Mammary epithelial cell (primary cell): ENCODE measurements at regions not wholly inside any gene's neighbourhood (a gene's known extent, or its start where the extent isn't known, plus 50 kb on each side); places are given as distances from the start of the nearest gene placed in this dataset.

Experiments
- CTCF ChIP-seq, 2 donors: IDR thresholded peaks in 1 of 2; conservative IDR thresholded peaks in 1 of 2; 2 replicates each; pipeline ENCODE4 v1.5.1; 2011 to 2012; ENCODE audit warnings: inconsistent platforms in 2 of 2, low read length in 2 of 2, mild to moderate bottlenecking in 2 of 2, control low read depth in 1 of 2, low read depth in 1 of 2; ENCODE audit not compliant: insufficient read depth in 1 of 2; ENCODE audit errors: extremely low read depth in 1 of 2
- EZH2 ChIP-seq: IDR thresholded peaks from 2 replicates; pipeline ENCODE4 v1.6.1; 2012; ENCODE audit warnings: low read length, inconsistent platforms, borderline replicate concordance

- no peak for TF ChIP-seq CTCF (conservative IDR thresholded peaks at IDR 0.05 in 1 of 2, IDR thresholded peaks at IDR 0.05 in 1 of 2; ENCODE audit: extremely low read depth in 1 of 2, insufficient read depth in 1 of 2, low read depth in 1 of 2, low read length in 2 of 2)
- TF ChIP-seq EZH2 = no peak
Observed at GRCh38 chr2:236687296-236687965, 117.8 kb downstream of the ACKR3 start.
